ENCODE measurements at regions not wholly inside any gene's neighbourhood (a gene's known extent, or its start where the extent isn't known, plus 50 kb on each side); places are given as distances from the start of the nearest gene placed in this dataset.

DNA sequence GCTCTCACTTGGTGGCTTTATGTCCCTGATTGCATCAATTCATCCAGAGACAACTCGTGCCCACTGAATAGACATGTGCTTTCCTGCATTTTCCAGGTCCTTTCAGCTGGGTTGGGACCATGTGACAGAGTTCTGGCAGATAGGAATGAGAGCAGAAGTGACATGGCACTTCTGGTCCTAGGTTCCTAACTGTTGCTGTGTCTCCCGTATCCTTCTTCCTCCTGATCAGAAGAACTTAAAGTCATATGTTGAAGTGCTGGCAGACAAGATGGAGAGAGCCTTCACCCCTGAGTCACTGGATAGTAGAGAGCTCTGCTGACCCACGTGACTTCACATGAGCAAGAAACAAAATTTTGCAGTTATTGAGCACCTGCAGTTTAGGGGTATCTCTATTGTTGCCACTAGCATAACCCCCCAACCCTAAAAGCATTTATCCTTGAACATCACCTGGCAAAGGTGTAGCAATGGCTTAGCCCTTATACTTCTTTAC lies 80.0 kb downstream of the NREP start:
- H3K4me2 ChIP-seq (ENCODE audit: low read length), result no peak overlapping the region
- H3F3A ChIP-seq (ENCODE audit: insufficient read depth, low read length), result no peaks in the 10 kb centered on the region
- no peak overlapping the region for H3K4me3 ChIP-seq (ENCODE audit: low read depth, low read length, poor library complexity, severe bottlenecking)
- no peaks in the 10 kb centered on the region for H3K4me1 ChIP-seq (ENCODE audit: insufficient read depth, low read length, severe bottlenecking)
- no peak overlapping the region for H3K9ac ChIP-seq (ENCODE audit: low read length)
- no peak for TF ChIP-seq CTCF (IDR thresholded peaks at IDR 0.05; ENCODE audit: low read length)
- no peak for TF ChIP-seq EZH2 (IDR thresholded peaks at IDR 0.05; ENCODE audit: borderline replicate concordance, low read length)
- H2AFZ ChIP-seq (ENCODE audit: low read length), result no peak overlapping the region
- H3K27ac ChIP-seq (ENCODE audit: low read depth, low read length, poor library complexity, severe bottlenecking), result no peak overlapping the region
- no peaks in the 10 kb centered on the region for H3K79me2 ChIP-seq (ENCODE audit: insufficient read depth, low read length)
- H3K36me3 ChIP-seq (ENCODE audit: insufficient read depth, low read length), result no peaks in the 10 kb centered on the region
- no peaks in the 10 kb centered on the region for H4K20me1 ChIP-seq (ENCODE audit: insufficient read depth, low read length)
- no peaks in the 10 kb centered on the region for H3K27me3 ChIP-seq (ENCODE audit: insufficient read depth, low read length)
- H3K9me2 ChIP-seq (ENCODE audit: low read depth, low read length), result no peaks in the 10 kb centered on the region
- H3K9me3 ChIP-seq (ENCODE audit: low read length), result no peaks in the 10 kb centered on the region

DNA sequence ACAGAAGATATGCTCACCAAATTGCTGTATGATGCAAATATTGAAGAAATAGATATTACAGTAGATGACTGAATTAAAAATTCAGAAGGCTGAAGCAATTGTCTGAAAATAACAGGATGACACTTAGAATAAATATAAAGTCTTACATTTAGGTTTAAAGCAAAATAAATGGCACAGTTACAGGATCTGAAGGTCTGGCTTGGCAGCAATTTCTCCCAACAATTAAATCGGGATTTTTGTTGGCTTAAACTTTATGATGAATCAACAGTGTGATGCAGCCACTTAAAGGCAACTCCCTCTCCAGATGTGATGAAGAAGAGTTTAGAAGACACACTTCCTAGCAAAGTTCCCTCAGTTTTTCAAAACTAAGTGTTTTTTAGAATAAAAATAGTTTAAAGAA lies 80.5 kb downstream of the NREP start:
- Histone ChIP-seq H3K79me2 (ENCODE audit: insufficient read depth, low read length) (no peaks in the 10 kb centered on the region), H3K9me2 (ENCODE audit: low read depth, low read length) (no peaks in the 10 kb centered on the region), H3K9ac (ENCODE audit: low read length) (no peak overlapping the region), H4K20me1 (ENCODE audit: insufficient read depth, low read length) (no peaks in the 10 kb centered on the region), H3K27ac (ENCODE audit: low read depth, low read length, poor library complexity, severe bottlenecking) (no peak overlapping the region), H3F3A (ENCODE audit: insufficient read depth, low read length) (no peaks in the 10 kb centered on the region), H3K4me2 (ENCODE audit: low read length) (no peak overlapping the region), H3K36me3 (ENCODE audit: insufficient read depth, low read length) (no peaks in the 10 kb centered on the region), H3K27me3 (ENCODE audit: insufficient read depth, low read length) (no peaks in the 10 kb centered on the region), H3K4me3 (ENCODE audit: low read depth, low read length, poor library complexity, severe bottlenecking) (no peak overlapping the region), H3K9me3 (ENCODE audit: low read length) (no peaks in the 10 kb centered on the region), H2AFZ (ENCODE audit: low read length) (no peak overlapping the region), H3K4me1 (ENCODE audit: insufficient read depth, low read length, severe bottlenecking) (no peaks in the 10 kb centered on the region)
- TF ChIP-seq EZH2 (IDR thresholded peaks at IDR 0.05; ENCODE audit: borderline replicate concordance, low read length), result no peak
- no peak for TF ChIP-seq CTCF (IDR thresholded peaks at IDR 0.05; ENCODE audit: low read length)

- Histone ChIP-seq H3K27ac (ENCODE audit: low read depth, low read length, poor library complexity, severe bottlenecking) (no peak overlapping the region), H2AFZ (ENCODE audit: low read length) (no peak overlapping the region), H4K20me1 (ENCODE audit: insufficient read depth, low read length) (no peaks in the 10 kb centered on the region), H3K4me2 (ENCODE audit: low read length) (no peak overlapping the region), H3K4me3 (ENCODE audit: low read depth, low read length, poor library complexity, severe bottlenecking) (no peak overlapping the region), H3K4me1 (ENCODE audit: insufficient read depth, low read length, severe bottlenecking) (no peaks in the 10 kb centered on the region), H3K27me3 (ENCODE audit: insufficient read depth, low read length) (no peaks in the 10 kb centered on the region), H3K36me3 (ENCODE audit: insufficient read depth, low read length) (no peaks in the 10 kb centered on the region), H3K79me2 (ENCODE audit: insufficient read depth, low read length) (no peaks in the 10 kb centered on the region), H3K9ac (ENCODE audit: low read length) (no peak overlapping the region), H3K9me3 (ENCODE audit: low read length) (no peaks in the 10 kb centered on the region), H3F3A (ENCODE audit: insufficient read depth, low read length) (no peaks in the 10 kb centered on the region), H3K9me2 (ENCODE audit: low read depth, low read length) (no peaks in the 10 kb centered on the region)
- TF ChIP-seq CTCF (IDR thresholded peaks at IDR 0.05; ENCODE audit: low read length) (no peak), EZH2 (IDR thresholded peaks at IDR 0.05; ENCODE audit: borderline replicate concordance, low read length) (no peak)
These were observed 81.6 kb downstream of the NREP start for GRCh38 chr5:111675201-111675934.

Measured in OCI-LY1 (cell line).